ENCODE measurements at regions not wholly inside any gene's neighbourhood (a gene's known extent, or its start where the extent isn't known, plus 50 kb on each side); places are given as distances from the start of the nearest gene placed in this dataset.
"Not testable (repeated sequence)": the region's sequence is repeated elsewhere in the genome, so short reads cannot be mapped to it uniquely, and the experiment has no call there.

GRCh38 chr1:5733596-5733995 is 258.6 kb downstream of the NPHP4 start:
- no peak for DNase-seq (ENCODE audit: low read depth in 3 of 3)

DNA sequence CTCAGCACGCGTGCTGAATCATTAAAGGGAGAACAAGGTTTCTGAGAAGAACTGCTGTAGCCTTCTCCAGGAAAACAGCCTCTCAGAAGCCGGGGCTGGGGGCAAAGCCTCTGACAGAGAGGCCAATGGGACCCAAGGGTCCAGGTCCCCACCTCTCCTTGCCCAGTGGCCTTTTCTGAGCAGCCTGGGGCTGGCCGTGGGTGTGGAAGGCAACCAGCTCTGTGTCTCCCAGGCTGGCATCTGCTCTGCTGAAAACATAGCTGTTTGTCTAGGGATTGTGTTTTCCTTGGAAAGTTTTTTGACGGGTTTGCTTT is 261.2 kb downstream of the NPHP4 start:
- DNase-seq (ENCODE audit: low read depth in 3 of 3): no peak

DNA sequence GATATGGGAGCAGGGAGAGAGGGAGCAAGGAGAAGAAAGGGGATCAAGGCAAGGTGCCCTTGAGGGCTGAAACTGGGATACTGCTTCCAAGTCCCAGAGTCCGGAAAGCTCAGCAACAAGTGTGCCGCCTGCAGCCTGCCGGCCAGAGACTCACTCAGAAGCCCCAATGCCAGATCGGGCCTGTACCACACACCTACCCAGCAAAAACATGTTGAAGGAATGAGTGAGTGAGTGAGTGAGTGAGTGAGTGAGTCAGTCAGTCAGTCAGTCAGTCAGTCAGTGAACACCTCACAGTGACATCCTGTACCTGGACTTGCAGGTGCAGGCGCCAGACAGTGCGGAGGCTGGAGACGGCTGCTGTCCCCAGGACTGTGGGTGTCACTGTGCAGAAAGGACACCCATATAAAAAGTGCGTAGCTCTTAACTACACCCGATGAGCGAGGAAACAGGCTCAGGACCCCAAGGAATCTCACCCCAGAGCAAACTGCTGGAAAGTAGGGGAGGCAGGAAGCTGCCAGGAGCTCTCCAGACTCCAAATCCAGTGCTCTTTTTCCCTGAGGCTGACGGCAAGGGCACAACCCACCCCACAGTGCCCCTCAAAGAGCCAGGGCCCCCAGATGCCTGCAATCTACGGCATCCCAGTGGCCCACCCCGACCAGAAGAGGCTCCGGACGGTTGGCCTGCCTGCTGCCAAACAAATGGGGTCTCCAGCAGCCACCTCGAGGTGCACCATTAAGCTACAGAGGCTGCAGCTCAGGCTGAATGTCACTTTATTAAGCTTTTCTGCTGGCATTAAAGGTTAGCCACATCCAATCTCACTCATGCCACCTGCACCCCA is 261.7 kb downstream of the NPHP4 start:
- no peak for DNase-seq (ENCODE audit: low read depth in 3 of 3)

DNA sequence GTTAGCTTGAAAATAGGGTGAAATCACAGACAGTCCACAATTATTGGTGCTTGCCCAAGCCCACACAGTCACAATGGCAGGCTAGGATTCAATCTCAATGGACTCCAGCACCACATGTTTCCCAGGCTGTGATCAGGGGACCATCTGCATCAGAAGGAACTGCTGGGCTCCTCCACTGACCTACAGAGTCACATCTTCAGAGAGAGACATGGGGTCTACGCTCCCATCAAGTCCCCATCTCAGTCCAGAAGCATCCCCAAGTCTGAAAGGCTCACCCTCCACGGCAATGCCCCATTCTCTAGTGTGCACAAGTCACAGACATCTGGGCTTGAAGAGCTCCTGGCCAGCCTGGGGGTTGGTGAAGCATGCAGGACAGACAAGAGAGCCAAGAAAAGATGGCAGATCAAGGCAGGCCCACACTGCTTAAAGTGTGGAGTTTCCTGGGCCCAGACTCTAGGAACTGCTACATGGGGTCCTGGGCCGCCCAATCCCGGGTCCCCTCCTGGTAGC is 262.5 kb downstream of the NPHP4 start:
- no peak for DNase-seq (ENCODE audit: low read depth in 3 of 3)

DNA sequence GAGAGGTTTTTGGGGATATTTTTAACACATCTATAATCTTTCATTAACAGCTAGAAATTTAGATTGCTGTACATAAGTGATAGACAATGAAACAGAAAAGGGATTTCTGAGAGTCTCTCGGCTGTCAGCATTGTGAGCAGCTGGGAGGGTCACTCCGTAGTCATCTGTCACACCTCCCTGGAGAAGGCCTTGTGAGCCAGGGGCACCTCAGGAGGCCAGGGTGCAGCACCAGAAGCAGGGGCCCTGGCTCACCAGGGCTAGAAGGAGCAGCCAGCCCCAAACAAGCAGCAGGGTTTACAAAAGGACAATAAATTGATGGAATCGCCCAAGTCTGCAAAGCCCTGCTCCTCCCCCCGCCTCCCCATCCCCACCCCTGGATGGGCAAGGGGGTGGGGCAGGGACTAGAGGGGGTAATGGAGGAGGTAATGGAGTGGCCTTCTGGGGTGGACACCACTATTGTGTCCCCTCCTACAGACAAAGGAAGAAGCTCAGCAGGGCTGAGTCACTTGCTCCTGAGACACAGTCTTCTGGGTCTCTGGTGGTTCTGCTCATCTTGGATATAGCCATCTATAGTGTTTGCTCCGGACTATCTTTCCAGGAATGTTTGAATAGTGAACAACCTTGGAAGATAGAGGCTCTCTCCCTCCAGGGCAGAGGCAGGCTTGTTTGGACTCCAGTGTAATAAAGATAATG is 263.4 kb downstream of the NPHP4 start:
- no peak for DNase-seq (ENCODE audit: low read depth in 3 of 3)

DNA sequence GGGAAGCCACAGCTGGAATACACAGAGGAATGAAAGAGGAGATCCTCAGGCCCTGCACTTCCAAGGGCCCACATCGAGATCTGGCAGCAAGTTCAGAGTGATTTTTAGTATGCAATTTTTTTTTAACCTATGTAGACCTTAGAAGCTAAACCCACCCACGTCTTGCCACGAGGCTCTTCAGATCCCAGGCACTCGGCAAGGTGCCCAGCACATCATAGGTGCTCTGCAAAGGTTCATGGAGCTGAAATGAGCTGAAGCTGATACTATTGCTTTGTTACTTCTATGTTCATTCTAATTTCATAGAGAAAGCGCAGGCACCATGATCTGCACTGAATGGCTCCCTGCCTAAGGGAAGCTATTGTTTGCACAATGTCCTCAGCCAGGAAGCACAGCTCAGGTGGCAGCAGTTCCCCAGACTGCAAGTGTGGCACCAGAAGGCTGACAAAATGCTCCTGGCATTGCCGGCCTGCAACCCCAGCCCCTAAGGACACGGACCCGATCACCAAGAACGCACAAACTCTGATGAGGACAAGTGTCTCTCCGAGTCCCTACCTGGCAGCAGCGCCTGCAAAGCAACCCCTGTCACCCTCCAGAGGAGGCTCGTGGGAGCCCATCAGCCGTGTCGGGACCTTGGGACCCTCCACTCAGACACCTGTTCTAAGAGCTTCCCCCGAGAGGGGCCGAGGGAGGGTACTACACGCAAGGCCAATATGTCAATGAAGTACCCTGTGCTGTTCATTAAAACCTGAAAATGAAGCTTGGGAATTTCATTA is 264.2 kb downstream of the NPHP4 start:
- no peak for DNase-seq (ENCODE audit: low read depth in 3 of 3)

DNA sequence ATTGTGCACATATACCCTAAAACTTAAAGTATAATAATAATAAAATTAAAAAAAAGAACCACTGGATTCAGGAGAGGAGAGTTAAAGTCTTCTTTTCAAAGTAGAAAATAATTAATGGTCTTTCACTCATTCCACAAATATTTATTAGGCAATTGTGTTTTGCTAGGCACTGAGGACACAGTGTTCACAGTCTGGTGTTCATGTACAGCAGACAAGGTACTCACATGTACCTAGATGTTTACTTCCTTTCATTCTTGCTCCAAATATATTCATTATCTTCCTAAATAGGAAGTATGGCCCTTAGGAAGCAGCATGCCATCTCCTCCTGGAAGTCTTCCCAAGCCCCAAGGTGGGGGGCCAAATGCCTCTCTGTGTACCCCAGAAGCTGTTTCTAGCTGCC is 265.0 kb downstream of the NPHP4 start:
- DNase-seq (ENCODE audit: low read depth in 3 of 3): no peak

DNA sequence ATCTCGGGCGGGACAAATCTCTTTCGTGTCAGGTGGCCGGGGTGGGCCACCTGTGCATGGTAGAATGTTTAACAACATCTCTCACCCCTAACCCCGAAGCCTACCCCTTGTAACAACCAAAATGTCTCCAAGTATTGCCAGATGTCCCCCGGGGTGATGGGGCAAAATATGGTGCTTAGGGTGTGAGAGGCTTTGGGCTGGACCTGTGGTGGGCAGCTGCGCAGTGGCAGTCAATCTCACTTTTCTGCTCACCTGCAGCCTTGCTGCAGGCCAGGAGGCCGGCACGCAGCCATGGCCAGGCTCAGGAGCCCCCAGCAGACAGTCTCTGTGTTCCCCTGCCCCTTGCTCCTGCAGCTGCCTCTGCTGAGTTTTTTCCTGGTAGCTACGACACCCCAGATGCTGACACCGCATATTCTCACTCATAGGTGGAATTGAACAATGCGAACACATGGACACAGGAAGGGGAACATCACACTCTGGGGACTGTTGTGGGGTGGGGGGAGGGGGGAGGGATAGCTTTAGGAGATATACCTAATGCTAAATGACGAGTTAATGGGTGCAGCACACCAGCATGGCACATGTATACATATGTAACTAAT is 265.5 kb downstream of the NPHP4 start:
- not testable (repeated sequence) for DNase-seq (ENCODE audit: low read depth in 3 of 3)

DNA sequence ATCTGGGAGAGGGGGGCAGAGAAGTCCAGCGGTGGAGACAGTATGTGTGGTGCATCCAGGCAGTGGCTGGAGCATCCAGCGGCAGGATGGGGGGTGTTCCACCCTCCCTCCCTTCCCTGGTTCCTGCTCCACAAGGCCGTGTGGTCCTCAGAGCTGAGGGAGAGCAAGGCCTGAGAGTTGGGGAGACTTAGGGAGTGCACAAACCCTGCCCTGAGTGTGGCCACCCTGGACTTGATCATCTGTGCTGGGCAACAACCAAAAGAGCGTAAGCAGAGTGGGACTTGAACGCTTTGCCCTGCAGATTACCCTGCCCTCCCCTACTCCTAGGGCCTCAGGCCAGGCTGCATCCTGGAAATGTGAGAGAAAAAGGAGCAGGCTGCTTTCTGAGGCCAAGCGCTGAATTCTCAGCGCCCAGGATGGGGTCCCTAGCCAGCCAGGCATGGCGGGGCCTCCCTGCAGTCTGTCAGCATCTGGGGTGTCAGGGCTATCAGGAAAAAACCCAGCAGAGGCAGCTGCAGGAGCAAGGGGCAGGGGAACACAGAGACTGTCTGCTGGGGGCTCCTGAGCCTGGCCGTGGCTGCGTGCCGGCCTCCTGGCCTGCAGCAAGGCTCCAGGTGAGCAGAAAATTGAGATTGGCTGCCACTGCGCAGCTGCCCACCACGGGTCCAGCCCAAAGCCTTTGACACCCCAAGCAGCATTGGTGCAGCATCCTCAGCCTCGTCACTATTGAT is 266.2 kb downstream of the NPHP4 start:
- no peak for DNase-seq (ENCODE audit: low read depth in 3 of 3)

DNA sequence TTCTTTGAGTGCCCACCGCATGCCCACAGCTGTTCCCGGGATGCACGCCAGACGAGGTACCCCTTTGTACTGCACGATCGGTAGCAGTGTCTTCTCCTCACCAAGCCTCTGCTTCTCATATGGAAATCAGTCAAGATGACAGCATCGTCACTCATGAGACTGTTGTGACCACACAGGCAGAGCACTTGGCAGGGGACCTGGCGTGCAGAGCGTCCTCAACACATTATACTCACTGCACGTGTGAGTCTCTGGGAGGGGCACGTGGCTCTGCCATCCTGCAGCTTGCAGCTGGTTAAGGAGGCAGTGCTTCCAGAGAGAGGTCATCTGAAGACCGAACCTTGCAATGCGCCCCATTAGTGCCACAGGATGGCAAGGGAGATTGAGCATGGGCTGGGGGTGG is 266.8 kb downstream of the NPHP4 start:
- no peak for DNase-seq (ENCODE audit: low read depth in 3 of 3)

- no peak for DNase-seq (ENCODE audit: low read depth in 3 of 3)
Observed at GRCh38 chr1:5724847-5725246, 267.4 kb downstream of the NPHP4 start.

DNA sequence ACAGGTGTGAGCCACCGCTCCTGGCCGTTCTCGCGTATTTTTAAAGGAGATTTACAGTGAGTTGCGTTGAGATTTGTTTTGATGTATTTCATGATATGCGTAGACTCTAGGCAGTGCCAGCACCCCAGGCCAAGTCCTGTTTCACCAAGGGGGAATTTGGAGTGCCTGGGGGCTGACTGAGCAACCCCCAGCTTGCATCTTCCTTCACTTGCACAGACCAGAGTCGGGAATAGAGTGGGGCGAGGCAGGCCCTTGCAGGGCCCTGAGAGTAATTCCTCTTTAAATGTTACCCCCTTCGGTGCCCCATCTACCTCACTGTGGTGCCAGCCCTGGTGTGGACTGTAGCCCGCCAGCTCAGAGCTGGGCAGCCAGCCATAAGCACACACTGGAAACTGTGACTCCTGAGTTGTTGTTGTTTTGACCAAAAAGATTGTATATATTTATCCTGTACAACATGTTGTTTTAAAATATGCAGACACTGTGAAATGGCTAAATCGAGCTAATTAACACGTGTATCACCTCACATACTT is 269.5 kb downstream of the NPHP4 start:
- DNase-seq (ENCODE audit: low read depth in 3 of 3): no peak

DNA sequence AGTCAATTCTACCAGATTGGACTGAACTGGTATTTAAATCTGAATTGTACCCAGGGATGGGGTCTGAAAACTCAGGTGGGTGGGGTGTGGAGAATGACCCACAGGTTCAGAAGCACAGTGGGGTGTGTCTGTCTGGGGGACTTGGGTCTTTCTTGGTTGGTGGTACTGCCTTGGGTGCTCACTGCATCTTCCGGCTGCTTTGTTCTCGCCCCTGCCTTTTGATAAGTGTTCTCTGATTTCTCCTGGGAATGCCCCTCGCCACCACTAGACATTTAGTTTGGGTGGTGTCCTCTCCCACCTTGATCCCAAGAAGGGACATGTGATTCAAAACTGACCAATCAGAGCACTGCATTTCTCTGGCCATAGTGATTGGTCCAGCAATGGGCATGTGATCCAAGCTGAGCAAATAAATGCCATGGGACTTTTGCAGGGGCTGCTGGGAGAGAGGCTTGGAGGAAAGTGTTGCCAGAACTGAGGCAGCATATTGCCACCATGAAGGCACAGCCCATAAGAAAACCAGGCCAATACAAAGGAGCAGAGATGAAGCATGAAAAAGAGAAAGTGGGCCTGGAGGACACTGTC is 270.5 kb downstream of the NPHP4 start:
- no peak for DNase-seq (ENCODE audit: low read depth in 3 of 3)

DNA sequence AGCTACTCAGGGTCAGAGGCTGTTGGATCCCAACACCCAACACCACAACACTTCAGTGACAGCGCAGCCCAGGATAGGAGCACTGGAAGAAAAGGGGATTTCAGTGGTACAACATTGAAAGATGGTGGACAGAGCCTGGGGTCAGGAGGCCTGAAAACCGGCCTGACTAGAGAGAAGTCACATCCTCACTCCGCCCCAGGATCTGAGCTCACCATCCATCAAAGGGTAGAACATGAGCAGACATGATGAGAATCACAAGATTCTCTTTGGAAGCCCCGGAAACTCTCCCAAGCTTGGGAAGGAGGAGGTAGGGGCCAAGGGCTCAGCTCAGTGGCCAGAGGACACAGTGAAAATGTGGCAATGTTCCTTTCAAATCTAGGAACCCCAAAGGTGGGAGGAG is 271.3 kb downstream of the NPHP4 start:
- DNase-seq (ENCODE audit: low read depth in 3 of 3): no peak

GRCh38 chr1:5720484-5720883 is 271.7 kb downstream of the NPHP4 start:
- DNase-seq (ENCODE audit: low read depth in 3 of 3): no peak

GRCh38 chr1:5720045-5720444 is 272.2 kb downstream of the NPHP4 start:
- DNase-seq (ENCODE audit: low read depth in 3 of 3): no peak

- no peak for DNase-seq (ENCODE audit: low read depth in 3 of 3)
Observed at GRCh38 chr1:5718831-5719632, 273.2 kb downstream of the NPHP4 start.

DNA sequence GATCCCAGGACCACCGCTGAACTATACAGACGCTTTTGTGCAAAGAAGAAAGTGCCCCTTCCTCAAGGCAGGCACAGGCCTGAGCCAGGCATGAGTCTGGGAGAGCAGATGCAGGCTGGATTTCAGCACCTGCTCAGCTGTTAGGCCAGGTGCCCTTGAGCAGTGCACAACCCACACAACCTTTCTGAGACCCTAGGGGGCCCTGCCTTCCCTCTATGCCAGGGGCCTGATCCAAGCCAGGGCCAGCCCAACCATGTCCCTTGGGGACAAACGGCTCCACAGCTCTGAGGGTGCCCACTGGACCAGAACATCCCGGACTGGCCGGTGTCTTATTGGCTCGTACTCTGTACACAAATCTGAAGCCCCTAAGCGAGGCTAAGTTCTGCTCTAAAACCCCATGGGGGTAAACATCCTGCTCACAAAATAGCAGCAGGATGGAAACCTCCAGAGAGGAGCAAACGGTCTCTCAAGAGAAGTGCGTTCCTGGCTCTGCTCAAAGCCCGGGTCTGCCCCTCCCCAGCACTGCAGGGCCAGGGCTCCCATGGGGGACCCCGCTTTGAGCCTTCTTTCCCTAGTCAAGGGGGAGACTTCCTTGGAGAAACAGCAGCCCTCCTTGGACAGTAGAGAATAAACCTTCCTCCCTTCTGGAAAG is 275.1 kb downstream of the NPHP4 start:
- no peak for DNase-seq (ENCODE audit: low read depth in 3 of 3)

- DNase-seq (ENCODE audit: low read depth in 3 of 3): no peak
Observed at GRCh38 chr1:5716126-5716525, 276.1 kb downstream of the NPHP4 start.
